ENCODE measurements at regions not wholly inside any gene's neighbourhood (a gene's known extent, or its start where the extent isn't known, plus 50 kb on each side); places are given as distances from the start of the nearest gene placed in this dataset.
A peak's percentile ranks its signal among the peaks of the same experiment; 100 is the strongest.

DNA sequence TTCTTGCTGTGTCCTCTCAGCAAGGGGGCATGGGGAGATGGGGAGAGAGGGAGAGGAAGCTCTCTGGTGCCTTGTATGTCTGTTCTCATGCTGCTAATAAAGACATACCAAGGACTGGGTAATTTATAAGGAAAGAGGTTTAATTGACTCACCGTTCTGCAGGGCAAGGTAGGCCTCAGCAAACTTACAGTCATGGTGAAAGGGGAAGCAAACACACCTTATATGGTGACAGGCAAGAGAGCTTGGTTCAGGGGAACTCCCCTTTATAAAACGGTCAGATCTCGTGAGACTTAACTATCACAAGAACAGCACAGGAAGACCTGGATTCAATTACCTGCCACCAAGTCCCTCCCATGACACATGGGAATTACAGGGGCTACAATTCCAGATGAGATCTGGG is 464.7 kb upstream of the CELF2 start:
- no peak for TF ChIP-seq POLR2A (IDR thresholded peaks at IDR 0.05)
- TF ChIP-seq, protein P1, sequence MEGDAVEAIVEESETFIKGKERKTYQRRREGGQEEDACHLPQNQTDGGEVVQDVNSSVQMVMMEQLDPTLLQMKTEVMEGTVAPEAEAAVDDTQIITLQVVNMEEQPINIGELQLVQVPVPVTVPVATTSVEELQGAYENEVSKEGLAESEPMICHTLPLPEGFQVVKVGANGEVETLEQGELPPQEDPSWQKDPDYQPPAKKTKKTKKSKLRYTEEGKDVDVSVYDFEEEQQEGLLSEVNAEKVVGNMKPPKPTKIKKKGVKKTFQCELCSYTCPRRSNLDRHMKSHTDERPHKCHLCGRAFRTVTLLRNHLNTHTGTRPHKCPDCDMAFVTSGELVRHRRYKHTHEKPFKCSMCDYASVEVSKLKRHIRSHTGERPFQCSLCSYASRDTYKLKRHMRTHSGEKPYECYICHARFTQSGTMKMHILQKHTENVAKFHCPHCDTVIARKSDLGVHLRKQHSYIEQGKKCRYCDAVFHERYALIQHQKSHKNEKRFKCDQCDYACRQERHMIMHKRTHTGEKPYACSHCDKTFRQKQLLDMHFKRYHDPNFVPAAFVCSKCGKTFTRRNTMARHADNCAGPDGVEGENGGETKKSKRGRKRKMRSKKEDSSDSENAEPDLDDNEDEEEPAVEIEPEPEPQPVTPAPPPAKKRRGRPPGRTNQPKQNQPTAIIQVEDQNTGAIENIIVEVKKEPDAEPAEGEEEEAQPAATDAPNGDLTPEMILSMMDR (IDR thresholded peaks at IDR 0.05), result no peak
- Histone ChIP-seq H3K36me3 (no peaks in the 10 kb centered on the region), H3K27ac (no peak overlapping the region), H3K4me3 (no peak overlapping the region), H3K9me3 (no peaks in the 10 kb centered on the region), H3K4me1 (ENCODE audit: insufficient read depth) (no peaks in the 10 kb centered on the region), H3K27me3 (no peaks in the 10 kb centered on the region)
- 85 to 95% (median 91%) methylated on average over 3 of the region's 3 CpGs for WGBS, 3 donors
- intact Hi-C loops (cut with DNase I), result no loop called here
- DNase-seq, result no peak

DNA sequence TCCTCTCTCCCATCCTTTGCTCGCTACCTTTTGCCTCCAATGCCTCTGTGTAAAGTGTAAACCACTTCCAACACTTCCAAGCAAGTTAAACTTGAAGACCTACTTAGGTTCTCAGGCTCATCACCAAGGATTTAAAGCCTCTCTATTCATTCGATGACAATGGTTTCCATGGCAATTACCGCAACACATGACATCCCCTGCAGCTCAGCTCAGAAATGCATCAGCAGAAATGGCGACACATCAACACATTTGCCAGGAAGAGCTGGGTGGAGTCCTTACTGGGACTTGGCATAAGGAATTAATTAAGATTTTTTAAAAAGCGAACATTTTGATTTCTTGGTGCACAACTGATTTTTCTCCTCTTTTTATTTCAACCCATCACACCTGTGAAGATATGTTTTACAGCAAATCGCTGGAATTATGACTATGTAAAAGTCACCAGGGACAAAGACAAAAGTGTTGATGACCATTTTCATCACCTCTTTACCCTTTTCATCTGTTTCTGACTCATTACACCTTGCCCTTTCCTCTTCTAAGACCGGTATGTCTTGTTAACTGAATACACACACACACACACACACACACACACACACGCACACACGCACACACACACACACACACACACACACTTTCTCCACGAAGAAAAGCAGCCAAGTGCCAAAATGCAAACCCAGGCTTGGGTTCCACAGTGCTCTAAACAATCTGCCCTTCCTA is 453.4 kb upstream of the CELF2 start:
- Histone ChIP-seq H3K36me3 (no peaks in the 10 kb centered on the region), H3K27ac (no peak overlapping the region), H3K4me1 (ENCODE audit: insufficient read depth) (no peaks in the 10 kb centered on the region), H3K4me3 (no peak overlapping the region), H3K9me3 (no peaks in the 10 kb centered on the region), H3K27me3 (no peaks in the 10 kb centered on the region)
- WGBS, 3 donors, result 77 to 84% (median 84%) methylated on average over 10 of the region's 10 CpGs
- DNase-seq, result no peak
- TF ChIP-seq POLR2A (IDR thresholded peaks at IDR 0.05) (no peak), EP300 (IDR thresholded peaks at IDR 0.05) (no peak)
- TF ChIP-seq, protein P1 (IDR thresholded peaks at IDR 0.05), result no peak
- intact Hi-C loops (cut with DNase I), result no loop called here

DNA sequence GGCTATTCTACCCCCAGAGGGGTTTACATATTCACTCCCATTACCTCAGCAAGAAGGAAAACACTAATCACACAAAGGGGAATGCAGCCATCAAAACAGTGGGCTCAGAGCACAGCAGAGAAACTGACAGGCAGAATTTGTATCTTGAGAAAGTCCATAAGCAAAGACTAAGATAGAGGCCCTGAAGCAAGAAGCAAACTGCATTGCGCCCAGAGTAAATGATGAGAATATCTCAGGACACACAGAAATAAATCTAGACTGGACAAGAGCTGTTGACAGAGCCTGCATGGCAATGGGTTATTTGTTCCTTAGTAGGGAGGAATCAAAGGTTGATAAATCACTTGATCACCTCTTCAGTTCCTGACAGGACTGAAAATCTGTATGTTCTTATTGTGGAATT is 440.7 kb upstream of the CELF2 start:
- H3K9me3 ChIP-seq, result no peaks in the 10 kb centered on the region
- no peak for DNase-seq
- 93 to 98% (median 96%) methylated on average over 1 of the region's 1 CpG for WGBS, 3 donors
- H3K4me3 ChIP-seq, result no peak overlapping the region
- peaks cover 4% of the 10 kb centered on the region for H3K4me1 ChIP-seq (ENCODE audit: insufficient read depth)
- no peak for TF ChIP-seq EP300 (IDR thresholded peaks at IDR 0.05)
- TF ChIP-seq, protein P1 (IDR thresholded peaks at IDR 0.05), result no peak
- no peak for TF ChIP-seq POLR2A (IDR thresholded peaks at IDR 0.05)
- H3K27me3 ChIP-seq, result no peaks in the 10 kb centered on the region
- H3K36me3 ChIP-seq, result no peaks in the 10 kb centered on the region
- peak overlapping the region in 1 of 2 donors; percentile 62 for H3K27ac ChIP-seq
- intact Hi-C loops (cut with DNase I), result no loop called here

DNA sequence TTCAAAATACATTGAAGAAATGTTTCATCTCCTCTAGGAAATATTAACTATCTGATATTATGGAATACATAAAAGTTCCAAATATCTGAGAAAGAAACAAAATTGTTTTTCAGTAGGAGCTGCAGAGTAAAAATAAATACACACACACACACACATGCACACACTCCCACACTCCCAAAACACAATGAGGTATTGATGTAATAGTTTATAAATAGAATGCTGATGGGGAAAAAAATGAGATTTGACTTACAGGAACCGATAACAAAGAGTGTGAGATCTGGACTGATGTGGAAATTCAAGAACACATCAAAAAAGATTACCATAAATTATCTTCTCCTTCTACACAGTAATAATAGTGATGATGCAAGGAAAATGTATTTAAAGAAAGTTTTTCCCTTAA is 438.0 kb upstream of the CELF2 start:
- no peak for DNase-seq
- Histone ChIP-seq H3K36me3 (no peaks in the 10 kb centered on the region), H3K4me3 (no peak overlapping the region), H3K9me3 (no peaks in the 10 kb centered on the region), H3K27me3 (no peaks in the 10 kb centered on the region), H3K27ac (no peak overlapping the region), H3K4me1 (ENCODE audit: insufficient read depth) (peaks cover 4% of the 10 kb centered on the region)
- no peak for TF ChIP-seq POLR2A (IDR thresholded peaks at IDR 0.05)
- TF ChIP-seq, protein P1 (IDR thresholded peaks at IDR 0.05), result no peak
- TF ChIP-seq EP300 (IDR thresholded peaks at IDR 0.05), result no peak
- intact Hi-C loops (cut with DNase I), result no loop called here
- 24 to 39% (median 31%) methylated on average over 1 of the region's 1 CpG for WGBS, 3 donors
